ENCODE measurements at regions not wholly inside any gene's neighbourhood (a gene's known extent, or its start where the extent isn't known, plus 50 kb on each side); places are given as distances from the start of the nearest gene placed in this dataset.

- TF ChIP-seq FOSL1 (IDR thresholded peaks at IDR 0.05; ENCODE audit: low read depth) (no peak), ELF1 (IDR thresholded peaks at IDR 0.05; ENCODE audit: borderline replicate concordance, low read depth) (no peak), ZFX (IDR thresholded peaks at IDR 0.05) (no peak), EZH2phosphoT487 (IDR thresholded peaks at IDR 0.05; ENCODE audit: borderline replicate concordance) (no peak)
- TF ChIP-seq, protein P1, sequence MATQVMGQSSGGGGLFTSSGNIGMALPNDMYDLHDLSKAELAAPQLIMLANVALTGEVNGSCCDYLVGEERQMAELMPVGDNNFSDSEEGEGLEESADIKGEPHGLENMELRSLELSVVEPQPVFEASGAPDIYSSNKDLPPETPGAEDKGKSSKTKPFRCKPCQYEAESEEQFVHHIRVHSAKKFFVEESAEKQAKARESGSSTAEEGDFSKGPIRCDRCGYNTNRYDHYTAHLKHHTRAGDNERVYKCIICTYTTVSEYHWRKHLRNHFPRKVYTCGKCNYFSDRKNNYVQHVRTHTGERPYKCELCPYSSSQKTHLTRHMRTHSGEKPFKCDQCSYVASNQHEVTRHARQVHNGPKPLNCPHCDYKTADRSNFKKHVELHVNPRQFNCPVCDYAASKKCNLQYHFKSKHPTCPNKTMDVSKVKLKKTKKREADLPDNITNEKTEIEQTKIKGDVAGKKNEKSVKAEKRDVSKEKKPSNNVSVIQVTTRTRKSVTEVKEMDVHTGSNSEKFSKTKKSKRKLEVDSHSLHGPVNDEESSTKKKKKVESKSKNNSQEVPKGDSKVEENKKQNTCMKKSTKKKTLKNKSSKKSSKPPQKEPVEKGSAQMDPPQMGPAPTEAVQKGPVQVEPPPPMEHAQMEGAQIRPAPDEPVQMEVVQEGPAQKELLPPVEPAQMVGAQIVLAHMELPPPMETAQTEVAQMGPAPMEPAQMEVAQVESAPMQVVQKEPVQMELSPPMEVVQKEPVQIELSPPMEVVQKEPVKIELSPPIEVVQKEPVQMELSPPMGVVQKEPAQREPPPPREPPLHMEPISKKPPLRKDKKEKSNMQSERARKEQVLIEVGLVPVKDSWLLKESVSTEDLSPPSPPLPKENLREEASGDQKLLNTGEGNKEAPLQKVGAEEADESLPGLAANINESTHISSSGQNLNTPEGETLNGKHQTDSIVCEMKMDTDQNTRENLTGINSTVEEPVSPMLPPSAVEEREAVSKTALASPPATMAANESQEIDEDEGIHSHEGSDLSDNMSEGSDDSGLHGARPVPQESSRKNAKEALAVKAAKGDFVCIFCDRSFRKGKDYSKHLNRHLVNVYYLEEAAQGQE (IDR thresholded peaks at IDR 0.05; ENCODE audit: low read depth): no peak
Observed at GRCh38 chr3:70806556-70806955, 494.1 kb upstream of the MDFIC2 start (continued).

DNA sequence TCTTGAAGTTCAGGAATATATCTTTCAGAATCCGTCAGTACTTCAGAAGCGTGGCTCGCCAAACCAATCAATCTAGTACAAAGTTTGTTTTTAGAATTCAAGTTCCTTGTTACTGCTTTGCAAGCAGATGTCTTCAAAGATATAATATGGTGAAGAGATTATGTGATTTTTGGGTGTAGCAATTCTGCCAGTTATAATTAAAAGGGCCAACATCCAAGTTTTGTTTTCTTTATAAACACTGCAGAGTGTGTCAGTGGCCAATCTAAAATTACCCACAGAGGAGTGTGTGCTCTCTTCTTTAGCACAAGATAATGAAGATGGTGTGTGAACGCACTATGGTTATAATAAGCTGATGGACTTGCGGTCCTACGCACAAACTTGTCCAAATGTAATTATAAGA is 493.6 kb upstream of the MDFIC2 start:
- Histone ChIP-seq H3K9me2 (ENCODE audit: insufficient read depth) (no peaks in the 10 kb centered on the region), H2AFZ (ENCODE audit: low read depth, low read length, poor library complexity, severe bottlenecking) (no peak overlapping the region), H3K4me1 (ENCODE audit: control insufficient read depth in 1 of 2, insufficient read depth in 2 of 2, low read length in 2 of 2) (no peaks in the 10 kb centered on the region), H3K27me3 (ENCODE audit: insufficient read depth, low read length) (peaks cover 7% of the 10 kb centered on the region), H3K9ac (ENCODE audit: low read length) (no peak overlapping the region), H3K4me2 (ENCODE audit: low read length) (no peak overlapping the region), H3K4me3 (replicated peaks in 1 of 2; ENCODE audit: low read depth in 1 of 2, low read length in 2 of 2) (no peak overlapping the region), H3K27ac (ENCODE audit: low read depth, low read length) (no peak overlapping the region), H3K9me3 (ENCODE audit: control insufficient read depth in 1 of 2, insufficient read depth in 1 of 2, low read depth in 1 of 2, low read length in 2 of 2) (no peaks in the 10 kb centered on the region; a peak in 1 of 4 replicates), H3K36me3 (ENCODE audit: control insufficient read depth in 1 of 2, insufficient read depth in 2 of 2, low read length in 2 of 2) (no peaks in the 10 kb centered on the region), H3K79me2 (ENCODE audit: insufficient read depth, low read length) (no peaks in the 10 kb centered on the region), H4K20me1 (ENCODE audit: insufficient read depth) (no peaks in the 10 kb centered on the region)
- CTCF ChIA-PET: no interaction called here
- DNase-seq (ENCODE audit: low read depth, low spot score) (no peak), ATAC-seq (no peak)
- POLR2A ChIA-PET: no interaction called here
- BruUV-seq (replicated peaks): no TSS peak
- intact Hi-C loops (cut with micrococcal nuclease): no loop called here
- RAD21 ChIA-PET (ENCODE audit: low non-redundant PET in 1 of 2, low total read pairs in 2 of 2, uncharacterized antibody in 2 of 2, unreplicated experiment in 2 of 2): no interaction called here
- TF ChIP-seq ZNF274 (IDR thresholded peaks at IDR 0.05; ENCODE audit: low read depth, low read length) (no peak), EZH2 (IDR thresholded peaks at IDR 0.05) (no peak), SP1 (IDR thresholded peaks at IDR 0.05; ENCODE audit: low read depth) (no peak), ZFX (IDR thresholded peaks at IDR 0.05) (no peak), ELF1 (IDR thresholded peaks at IDR 0.05; ENCODE audit: borderline replicate concordance, low read depth) (no peak), POLR2AphosphoS5 (IDR thresholded peaks at IDR 0.05; ENCODE audit: low read depth, low read length) (no peak), POLR2A (IDR thresholded peaks at IDR 0.05; ENCODE audit: borderline replicate concordance, extremely low read depth, insufficient read depth, insufficient read length) (no peak), CTCF (IDR thresholded peaks at IDR 0.05 in 2 of 3, conservative IDR thresholded peaks at IDR 0.05 in 1 of 3; ENCODE audit: borderline replicate concordance in 1 of 3, insufficient read depth in 1 of 3, low read depth in 2 of 3, low read length in 2 of 3) (no peak), CEBPB (IDR thresholded peaks at IDR 0.05; ENCODE audit: low read depth) (no peak), YY1 (IDR thresholded peaks at IDR 0.05; ENCODE audit: extremely low read depth, insufficient replicate concordance, low read depth, low read length) (no peak), RAD21 (IDR thresholded peaks at IDR 0.05; ENCODE audit: low read depth) (no peak), JUND (IDR thresholded peaks at IDR 0.05) (no peak), SIN3A (IDR thresholded peaks at IDR 0.05; ENCODE audit: low read depth) (no peak), CBX3 (IDR thresholded peaks at IDR 0.05; ENCODE audit: low read depth) (no peak)
- TF ChIP-seq, protein P1 (IDR thresholded peaks at IDR 0.05; ENCODE audit: low read depth): no peak
- TF ChIP-seq, protein P2, sequence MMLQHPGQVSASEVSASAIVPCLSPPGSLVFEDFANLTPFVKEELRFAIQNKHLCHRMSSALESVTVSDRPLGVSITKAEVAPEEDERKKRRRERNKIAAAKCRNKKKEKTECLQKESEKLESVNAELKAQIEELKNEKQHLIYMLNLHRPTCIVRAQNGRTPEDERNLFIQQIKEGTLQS (IDR thresholded peaks at IDR 0.05): no peak
